ENCODE measurements at regions not wholly inside any gene's neighbourhood (a gene's known extent, or its start where the extent isn't known, plus 50 kb on each side); places are given as distances from the start of the nearest gene placed in this dataset.

- Mint-ChIP-seq H3K9me3 (peaks cover 6% of the 10 kb centered on the region), H3K4me3 (no peak overlapping the region)
- intact Hi-C loops (cut with micrococcal nuclease) = no loop called here
Observed at GRCh38 chr14:34113991-34114390, 163.1 kb upstream of the EGLN3 start.

GRCh38 chr14:34113005-34113511, 162.2 kb upstream of the EGLN3 start:
- Mint-ChIP-seq H3K27ac (no peak overlapping the region), H3K9me3 (peaks cover 6% of the 10 kb centered on the region), H3K27me3 (peaks cover 23% of the 10 kb centered on the region), H3K4me3 (no peak overlapping the region), H3K4me1 (ENCODE audit: low read depth) (no peaks in the 10 kb centered on the region), H3K36me3 (ENCODE audit: low read depth) (no peaks in the 10 kb centered on the region)
- intact Hi-C loops (cut with micrococcal nuclease) = no loop called here

More at GRCh38 chr14:34113991-34114390, 163.1 kb upstream of the EGLN3 start:
- Mint-ChIP-seq H3K36me3 (ENCODE audit: low read depth) (no peaks in the 10 kb centered on the region), H3K27ac (no peak overlapping the region), H3K27me3 (peaks cover 20% of the 10 kb centered on the region), H3K4me1 (ENCODE audit: low read depth) (no peaks in the 10 kb centered on the region)

GRCh38 chr14:34111953-34112352, 161.1 kb upstream of the EGLN3 start:
- peaks cover 6% of the 10 kb centered on the region for H3K9me3 Mint-ChIP-seq

GRCh38 chr14:34111505-34111904, 160.6 kb upstream of the EGLN3 start:
- intact Hi-C loops (cut with micrococcal nuclease) = no loop called here
- peaks cover 6% of the 10 kb centered on the region for H3K9me3 Mint-ChIP-seq
- no peaks in the 10 kb centered on the region for H3K4me1 Mint-ChIP-seq (ENCODE audit: low read depth)
- H3K27ac Mint-ChIP-seq = no peak overlapping the region
- H3K36me3 Mint-ChIP-seq (ENCODE audit: low read depth) = no peaks in the 10 kb centered on the region
- peaks cover 23% of the 10 kb centered on the region for H3K27me3 Mint-ChIP-seq
- no peak overlapping the region for H3K4me3 Mint-ChIP-seq

More at GRCh38 chr14:34111953-34112352, 161.1 kb upstream of the EGLN3 start:
- Mint-ChIP-seq H3K4me3 (no peak overlapping the region), H3K36me3 (ENCODE audit: low read depth) (no peaks in the 10 kb centered on the region), H3K27me3 (peaks cover 23% of the 10 kb centered on the region), H3K4me1 (ENCODE audit: low read depth) (no peaks in the 10 kb centered on the region), H3K27ac (no peak overlapping the region)
- intact Hi-C loops (cut with micrococcal nuclease) = no loop called here

- intact Hi-C loops (cut with micrococcal nuclease) = no loop called here
- no peak overlapping the region for H3K4me3 Mint-ChIP-seq
- no peak overlapping the region for H3K27ac Mint-ChIP-seq
- H3K36me3 Mint-ChIP-seq (ENCODE audit: low read depth) = no peaks in the 10 kb centered on the region
- H3K27me3 Mint-ChIP-seq = peaks cover 15% of the 10 kb centered on the region
- no peaks in the 10 kb centered on the region for H3K9me3 Mint-ChIP-seq
- H3K4me1 Mint-ChIP-seq (ENCODE audit: low read depth) = no peaks in the 10 kb centered on the region
Observed at GRCh38 chr14:34110531-34110930, 159.7 kb upstream of the EGLN3 start.

- Mint-ChIP-seq H3K4me3 (no peak overlapping the region), H3K27ac (no peak overlapping the region), H3K9me3 (no peaks in the 10 kb centered on the region), H3K36me3 (ENCODE audit: low read depth) (no peaks in the 10 kb centered on the region), H3K27me3 (peaks cover 7% of the 10 kb centered on the region), H3K4me1 (ENCODE audit: low read depth) (no peaks in the 10 kb centered on the region)
- intact Hi-C loops (cut with micrococcal nuclease) = no loop called here
Observed at GRCh38 chr14:34107441-34107840, 156.6 kb upstream of the EGLN3 start.

- H3K4me1 Mint-ChIP-seq (ENCODE audit: low read depth) = no peaks in the 10 kb centered on the region
- no peaks in the 10 kb centered on the region for H3K9me3 Mint-ChIP-seq
- no peak overlapping the region for H3K27ac Mint-ChIP-seq
- peaks cover 5% of the 10 kb centered on the region for H3K27me3 Mint-ChIP-seq
- intact Hi-C loops (cut with micrococcal nuclease) = no loop called here
- no peaks in the 10 kb centered on the region for H3K36me3 Mint-ChIP-seq (ENCODE audit: low read depth)
- H3K4me3 Mint-ChIP-seq = no peak overlapping the region
Observed at GRCh38 chr14:34106310-34106709, 155.4 kb upstream of the EGLN3 start.

- H3K4me1 Mint-ChIP-seq (ENCODE audit: low read depth) = no peaks in the 10 kb centered on the region
- intact Hi-C loops (cut with micrococcal nuclease) = no loop called here
- peaks cover 5% of the 10 kb centered on the region for H3K27me3 Mint-ChIP-seq
- no peaks in the 10 kb centered on the region for H3K36me3 Mint-ChIP-seq (ENCODE audit: low read depth)
- H3K27ac Mint-ChIP-seq = no peak overlapping the region
- H3K4me3 Mint-ChIP-seq = no peak overlapping the region
- no peaks in the 10 kb centered on the region for H3K9me3 Mint-ChIP-seq
Observed at GRCh38 chr14:34104489-34105397, 153.9 kb upstream of the EGLN3 start.

GRCh38 chr14:34103176-34103575, 152.3 kb upstream of the EGLN3 start:
- H3K27ac Mint-ChIP-seq = no peak overlapping the region

GRCh38 chr14:34099635-34100034, 148.8 kb upstream of the EGLN3 start:
- H3K27me3 Mint-ChIP-seq = no peaks in the 10 kb centered on the region

More at GRCh38 chr14:34103176-34103575, 152.3 kb upstream of the EGLN3 start:
- no peaks in the 10 kb centered on the region for H3K4me1 Mint-ChIP-seq (ENCODE audit: low read depth)
- H3K36me3 Mint-ChIP-seq (ENCODE audit: low read depth) = no peaks in the 10 kb centered on the region
- no peak overlapping the region for H3K4me3 Mint-ChIP-seq
- no peaks in the 10 kb centered on the region for H3K9me3 Mint-ChIP-seq
- intact Hi-C loops (cut with micrococcal nuclease) = no loop called here
- no peaks in the 10 kb centered on the region for H3K27me3 Mint-ChIP-seq

GRCh38 chr14:34098985-34099349, 148.1 kb upstream of the EGLN3 start:
- Mint-ChIP-seq H3K4me3 (no peak overlapping the region), H3K27me3 (peaks cover 1% of the 10 kb centered on the region)

More at GRCh38 chr14:34099635-34100034, 148.8 kb upstream of the EGLN3 start:
- no peaks in the 10 kb centered on the region for H3K9me3 Mint-ChIP-seq
- no peaks in the 10 kb centered on the region for H3K36me3 Mint-ChIP-seq (ENCODE audit: low read depth)
- no peak overlapping the region for H3K4me3 Mint-ChIP-seq
- no peaks in the 10 kb centered on the region for H3K4me1 Mint-ChIP-seq (ENCODE audit: low read depth)
- intact Hi-C loops (cut with micrococcal nuclease) = no loop called here
- H3K27ac Mint-ChIP-seq = no peak overlapping the region

GRCh38 chr14:34098045-34098984, 147.4 kb upstream of the EGLN3 start:
- Mint-ChIP-seq H3K9me3 (no peaks in the 10 kb centered on the region), H3K4me3 (no peak overlapping the region), H3K27me3 (peaks cover 4% of the 10 kb centered on the region), H3K27ac (no peak overlapping the region), H3K36me3 (ENCODE audit: low read depth) (no peaks in the 10 kb centered on the region), H3K4me1 (ENCODE audit: low read depth) (no peaks in the 10 kb centered on the region)
- intact Hi-C loops (cut with micrococcal nuclease) = loop anchor here (1.0 kb wide), 2 partner anchors 130 to 259 kb away; no protein-coding TSS in a partner anchor

More at GRCh38 chr14:34098985-34099349, 148.1 kb upstream of the EGLN3 start:
- H3K4me1 Mint-ChIP-seq (ENCODE audit: low read depth) = no peaks in the 10 kb centered on the region
- H3K9me3 Mint-ChIP-seq = no peaks in the 10 kb centered on the region
- intact Hi-C loops (cut with micrococcal nuclease) = loop anchor here (1.0 kb wide), 2 partner anchors 129 to 260 kb away; no protein-coding TSS in a partner anchor
- no peaks in the 10 kb centered on the region for H3K36me3 Mint-ChIP-seq (ENCODE audit: low read depth)
- no peak overlapping the region for H3K27ac Mint-ChIP-seq

- intact Hi-C loops (cut with micrococcal nuclease) = loop anchor here (1.0 kb wide), 2 partner anchors 131 to 258 kb away; no protein-coding TSS in a partner anchor
- no peaks in the 10 kb centered on the region for H3K4me1 Mint-ChIP-seq (ENCODE audit: low read depth)
Observed at GRCh38 chr14:34097644-34098043, 146.8 kb upstream of the EGLN3 start.

More at GRCh38 chr14:34097644-34098043, 146.8 kb upstream of the EGLN3 start:
- Mint-ChIP-seq H3K27me3 (peaks cover 4% of the 10 kb centered on the region), H3K36me3 (ENCODE audit: low read depth) (no peaks in the 10 kb centered on the region), H3K4me3 (no peak overlapping the region), H3K9me3 (no peaks in the 10 kb centered on the region), H3K27ac (no peak overlapping the region)

Data from dendritic cell treated with granulocyte-macrophage colony-stimulating factor and Interleukin-4, amounts not matched to agents 40 ng/mL and 50 ng/mL, for 4 days (primary cell).